ENCODE measurements at regions not wholly inside any gene's neighbourhood (a gene's known extent, or its start where the extent isn't known, plus 50 kb on each side); places are given as distances from the start of the nearest gene placed in this dataset.

DNA sequence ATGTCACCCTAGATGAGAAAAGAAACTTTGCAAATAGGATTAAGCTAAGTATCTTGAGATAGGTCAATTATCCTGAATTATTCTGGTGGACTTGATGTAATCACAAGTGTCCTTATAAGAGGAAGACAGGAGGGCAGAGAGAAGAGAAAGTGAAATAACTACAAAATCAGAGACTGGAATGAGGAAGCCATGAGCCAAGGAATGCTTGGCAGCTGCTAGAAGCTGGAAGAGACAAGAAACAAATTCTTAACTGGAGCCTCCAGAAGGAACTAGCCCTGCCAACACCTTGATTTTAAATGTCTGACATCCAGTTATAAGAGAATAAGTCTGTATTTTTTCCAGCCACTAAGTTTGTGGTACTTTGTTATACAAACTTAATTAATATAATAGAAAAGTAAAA is 480.0 kb downstream of the NR2F1-AS1 start:
- H3K9me2 ChIP-seq (ENCODE audit: insufficient read depth, low read length), result no peaks in the 10 kb centered on the region
- intact Hi-C loops (cut with micrococcal nuclease; ENCODE audit: unreplicated experiment), result no loop called here
- BruUV-seq (replicated peaks), result no TSS peak
- DNase-seq (ENCODE audit: low spot score), result no peak
- no peaks in the 10 kb centered on the region for H3K4me1 ChIP-seq (ENCODE audit: insufficient read depth, low read length, poor library complexity, severe bottlenecking)
- no peak overlapping the region for H3K4me3 ChIP-seq (ENCODE audit: low read depth, low read length, poor library complexity, severe bottlenecking)
- no peak overlapping the region for H2AFZ ChIP-seq (ENCODE audit: low read length)
- no peaks in the 10 kb centered on the region for H3K79me2 ChIP-seq (ENCODE audit: insufficient read depth, low read depth, low read length)
- no peaks in the 10 kb centered on the region for H4K20me1 ChIP-seq (ENCODE audit: insufficient read depth, low read length)
- H3K27ac ChIP-seq (ENCODE audit: low read depth, low read length, poor library complexity, severe bottlenecking), result no peak overlapping the region
- TF ChIP-seq EZH2phosphoT487 (IDR thresholded peaks at IDR 0.05; ENCODE audit: borderline replicate concordance, low read depth, low read length), result no peak
- H3K36me3 ChIP-seq (ENCODE audit: insufficient read depth, low read length), result no peaks in the 10 kb centered on the region
- POLR2A ChIA-PET, result no interaction called here
- H3K4me2 ChIP-seq (ENCODE audit: low read length), result no peak overlapping the region
- no peaks in the 10 kb centered on the region for H3K9me3 ChIP-seq (ENCODE audit: low read length)
- CTCF ChIA-PET (ENCODE audit: unreplicated experiment), result no interaction called here

DNA sequence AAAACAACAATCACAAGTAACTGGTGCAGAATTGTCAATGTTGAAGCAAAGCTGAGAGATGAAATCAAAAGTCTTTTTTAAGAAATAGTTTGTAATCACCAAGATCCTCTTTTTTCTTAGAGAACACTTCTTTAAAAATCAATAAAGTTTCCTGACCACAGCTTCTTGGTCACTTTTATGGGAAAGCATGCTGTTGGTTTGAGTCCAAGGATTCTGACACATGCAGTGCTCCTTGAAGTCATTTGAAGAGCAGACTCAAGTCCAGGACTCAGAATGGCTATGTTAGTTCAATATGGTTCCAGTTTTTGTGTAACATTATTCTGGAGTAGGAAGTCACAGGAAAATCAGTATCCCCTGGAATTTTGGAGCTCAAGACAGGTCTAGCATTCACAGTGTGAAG is 480.6 kb downstream of the NR2F1-AS1 start:
- H3K9me2 ChIP-seq (ENCODE audit: insufficient read depth, low read length), result no peaks in the 10 kb centered on the region
- H3K4me1 ChIP-seq (ENCODE audit: insufficient read depth, low read length, poor library complexity, severe bottlenecking), result no peaks in the 10 kb centered on the region
- POLR2A ChIA-PET, result interaction anchor here (0.5 kb wide), 1 partner anchor 1418 kb away, joined by 3 read pairs; no protein-coding TSS in a partner anchor
- no peak overlapping the region for H3K4me3 ChIP-seq (ENCODE audit: low read depth, low read length, poor library complexity, severe bottlenecking)
- BruUV-seq (replicated peaks), result no TSS peak
- no peaks in the 10 kb centered on the region for H3K79me2 ChIP-seq (ENCODE audit: insufficient read depth, low read depth, low read length)
- H4K20me1 ChIP-seq (ENCODE audit: insufficient read depth, low read length), result no peaks in the 10 kb centered on the region
- no peaks in the 10 kb centered on the region for H3K9me3 ChIP-seq (ENCODE audit: low read length)
- H3K27ac ChIP-seq (ENCODE audit: low read depth, low read length, poor library complexity, severe bottlenecking), result no peak overlapping the region
- CTCF ChIA-PET (ENCODE audit: unreplicated experiment), result no interaction called here
- H3K4me2 ChIP-seq (ENCODE audit: low read length), result no peak overlapping the region
- TF ChIP-seq EZH2phosphoT487 (IDR thresholded peaks at IDR 0.05; ENCODE audit: borderline replicate concordance, low read depth, low read length) (no peak), CTCF (conservative IDR thresholded peaks at IDR 0.05; ENCODE audit: low read length) (no peak)
- DNase-seq (ENCODE audit: low spot score), result no peak
- no peaks in the 10 kb centered on the region for H3K36me3 ChIP-seq (ENCODE audit: insufficient read depth, low read length)
- intact Hi-C loops (cut with micrococcal nuclease; ENCODE audit: unreplicated experiment), result no loop called here
- H2AFZ ChIP-seq (ENCODE audit: low read length), result no peak overlapping the region

- ChIA-PET POLR2A (interaction anchor here (0.8 kb wide), 1 partner anchor 11 kb away, joined by 3 read pairs; no protein-coding TSS in a partner anchor), CTCF (ENCODE audit: unreplicated experiment) (no interaction called here)
- Histone ChIP-seq H3K4me1 (ENCODE audit: insufficient read depth, low read length, poor library complexity, severe bottlenecking) (no peaks in the 10 kb centered on the region), H3K4me3 (ENCODE audit: low read depth, low read length, poor library complexity, severe bottlenecking) (no peak overlapping the region), H3K9me2 (ENCODE audit: insufficient read depth, low read length) (no peaks in the 10 kb centered on the region), H3K4me2 (ENCODE audit: low read length) (no peak overlapping the region), H3K36me3 (ENCODE audit: insufficient read depth, low read length) (no peaks in the 10 kb centered on the region), H3K9me3 (ENCODE audit: low read length) (no peaks in the 10 kb centered on the region), H3K79me2 (ENCODE audit: insufficient read depth, low read depth, low read length) (no peaks in the 10 kb centered on the region), H3K27ac (ENCODE audit: low read depth, low read length, poor library complexity, severe bottlenecking) (no peak overlapping the region), H4K20me1 (ENCODE audit: insufficient read depth, low read length) (no peaks in the 10 kb centered on the region), H2AFZ (ENCODE audit: low read length) (no peak overlapping the region)
- no peak for DNase-seq (ENCODE audit: low spot score)
- no peak for TF ChIP-seq EZH2phosphoT487 (IDR thresholded peaks at IDR 0.05; ENCODE audit: borderline replicate concordance, low read depth, low read length)
- no peak for TF ChIP-seq CTCF (conservative IDR thresholded peaks at IDR 0.05; ENCODE audit: low read length)
- intact Hi-C loops (cut with micrococcal nuclease; ENCODE audit: unreplicated experiment), result no loop called here
- BruUV-seq (replicated peaks), result no TSS peak
Observed at GRCh38 chr5:93099902-93100347, 481.1 kb downstream of the NR2F1-AS1 start.

Data from OCI-LY7 (cell line).